ENCODE measurements at regions not wholly inside any gene's neighbourhood (a gene's known extent, or its start where the extent isn't known, plus 50 kb on each side); places are given as distances from the start of the nearest gene placed in this dataset.

GRCh38 chr7:155953781-155954549 lies 141.7 kb upstream of the SHH start (continued):
- TF ChIP-seq ARID4A (CRISPR knock-in tag; IDR thresholded peaks at IDR 0.05; ENCODE audit: borderline replicate concordance) (peak; percentile 14; the same call in 1 of the 2 replicates), ZNF674 (CRISPR knock-in tag; IDR thresholded peaks at IDR 0.05; ENCODE audit: low read depth) (no peak), SP1 (IDR thresholded peaks at IDR 0.05) (no peak), SP1 (CRISPR knock-in tag; IDR thresholded peaks at IDR 0.05) (no peak), ZNF331 (CRISPR knock-in tag; IDR thresholded peaks at IDR 0.05) (peak; percentile 50; the same call in 1 of the 2 replicates), ZNF280B (CRISPR knock-in tag; IDR thresholded peaks at IDR 0.05; ENCODE audit: borderline replicate concordance) (peak; percentile 55; the same call in 1 of the 2 replicates), KLF9 (CRISPR knock-in tag; IDR thresholded peaks at IDR 0.05; ENCODE audit: low read depth) (no peak), EED (CRISPR knock-in tag; IDR thresholded peaks at IDR 0.05) (no peak), NCOA2 (CRISPR knock-in tag; IDR thresholded peaks at IDR 0.05) (peak; percentile 77; the same call in 1 of the 2 replicates), KDM2A (CRISPR knock-in tag; IDR thresholded peaks at IDR 0.05; ENCODE audit: borderline replicate concordance, low read depth) (0 out of 2 replicates have a peak, but pooled peaks have one; percentile 24), FOXM1 (CRISPR knock-in tag; IDR thresholded peaks at IDR 0.05) (no peak), PAXIP1 (CRISPR knock-in tag; conservative IDR thresholded peaks at IDR 0.05) (peak; percentile 87), DNMT1 (CRISPR knock-in tag; IDR thresholded peaks at IDR 0.05) (no peak), ZNF563 (CRISPR knock-in tag; IDR thresholded peaks at IDR 0.05) (0 out of 2 replicates have a peak, but pooled peaks have one; percentile 45), MXD4 (CRISPR knock-in tag; IDR thresholded peaks at IDR 0.05) (no peak), STAG1 (CRISPR knock-in tag; IDR thresholded peaks at IDR 0.05) (peak; percentile 46), CENPX (CRISPR knock-in tag; IDR thresholded peaks at IDR 0.05) (no peak)
- TF ChIP-seq, protein P1, sequence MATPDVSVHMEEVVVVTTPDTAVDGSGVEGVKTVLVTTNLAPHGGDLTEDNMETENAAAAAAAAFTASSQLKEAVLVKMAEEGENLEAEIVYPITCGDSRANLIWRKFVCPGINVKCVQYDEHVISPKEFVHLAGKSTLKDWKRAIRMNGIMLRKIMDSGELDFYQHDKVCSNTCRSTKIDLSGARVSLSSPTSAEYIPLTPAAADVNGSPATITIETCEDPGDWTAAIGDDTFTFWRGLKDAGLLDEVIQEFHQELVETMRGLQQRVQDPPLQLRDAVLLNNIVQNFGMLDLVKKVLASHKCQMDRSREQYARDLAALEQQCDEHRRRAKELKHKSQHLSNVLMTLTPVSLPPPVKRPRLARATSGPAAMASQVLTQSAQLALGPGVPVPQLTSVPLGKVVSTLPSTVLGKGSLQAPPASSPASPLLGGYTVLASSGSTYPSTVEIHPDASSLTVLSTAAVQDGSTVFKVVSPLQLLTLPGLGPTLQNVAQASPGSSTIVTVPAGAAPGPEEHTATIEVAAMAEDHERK (CRISPR knock-in tag; IDR thresholded peaks at IDR 0.05; ENCODE audit: low read depth): no peak

All from HepG2 (cell line).